ENCODE measurements at regions not wholly inside any gene's neighbourhood (a gene's known extent, or its start where the extent isn't known, plus 50 kb on each side); places are given as distances from the start of the nearest gene placed in this dataset.

GRCh38 chr2:163210430-163210918, 371.9 kb upstream of the KCNH7 start:
- TF ChIP-seq POLR2A (IDR thresholded peaks at IDR 0.05): no peak
- H3K4me1 ChIP-seq (replicated peaks in 1 of 2): no peaks in the 10 kb centered on the region
- intact Hi-C loops (cut with DNase I): no loop called here
- WGBS, 4 donors: 46 to 62% (median 55%) methylated on average over 1 of the region's 1 CpG
- H3K27me3 ChIP-seq: no peaks in the 10 kb centered on the region
- DNase-seq: no peak
- H3K36me3 ChIP-seq (replicated peaks in 1 of 2): no peaks in the 10 kb centered on the region
- no peaks in the 10 kb centered on the region for H3K9me3 ChIP-seq (replicated peaks in 1 of 3)
- no peak overlapping the region for H3K27ac ChIP-seq
- no peak overlapping the region for H3K4me3 ChIP-seq

- Histone ChIP-seq H3K27ac (no peak overlapping the region), H3K36me3 (replicated peaks in 1 of 2) (no peaks in the 10 kb centered on the region), H3K4me3 (no peak overlapping the region), H3K4me1 (replicated peaks in 1 of 2) (no peaks in the 10 kb centered on the region), H3K27me3 (no peaks in the 10 kb centered on the region), H3K9me3 (replicated peaks in 1 of 3) (no peaks in the 10 kb centered on the region)
- intact Hi-C loops (cut with DNase I): no loop called here
- TF ChIP-seq, protein P1, sequence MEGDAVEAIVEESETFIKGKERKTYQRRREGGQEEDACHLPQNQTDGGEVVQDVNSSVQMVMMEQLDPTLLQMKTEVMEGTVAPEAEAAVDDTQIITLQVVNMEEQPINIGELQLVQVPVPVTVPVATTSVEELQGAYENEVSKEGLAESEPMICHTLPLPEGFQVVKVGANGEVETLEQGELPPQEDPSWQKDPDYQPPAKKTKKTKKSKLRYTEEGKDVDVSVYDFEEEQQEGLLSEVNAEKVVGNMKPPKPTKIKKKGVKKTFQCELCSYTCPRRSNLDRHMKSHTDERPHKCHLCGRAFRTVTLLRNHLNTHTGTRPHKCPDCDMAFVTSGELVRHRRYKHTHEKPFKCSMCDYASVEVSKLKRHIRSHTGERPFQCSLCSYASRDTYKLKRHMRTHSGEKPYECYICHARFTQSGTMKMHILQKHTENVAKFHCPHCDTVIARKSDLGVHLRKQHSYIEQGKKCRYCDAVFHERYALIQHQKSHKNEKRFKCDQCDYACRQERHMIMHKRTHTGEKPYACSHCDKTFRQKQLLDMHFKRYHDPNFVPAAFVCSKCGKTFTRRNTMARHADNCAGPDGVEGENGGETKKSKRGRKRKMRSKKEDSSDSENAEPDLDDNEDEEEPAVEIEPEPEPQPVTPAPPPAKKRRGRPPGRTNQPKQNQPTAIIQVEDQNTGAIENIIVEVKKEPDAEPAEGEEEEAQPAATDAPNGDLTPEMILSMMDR (IDR thresholded peaks at IDR 0.05): no peak
- no peak for TF ChIP-seq POLR2A (IDR thresholded peaks at IDR 0.05)
- WGBS, 4 donors: 80 to 86% (median 83%) methylated on average over 2 of the region's 2 CpGs
- DNase-seq: no peak
These were observed 369.3 kb upstream of the KCNH7 start for GRCh38 chr2:163207693-163208370.

DNA sequence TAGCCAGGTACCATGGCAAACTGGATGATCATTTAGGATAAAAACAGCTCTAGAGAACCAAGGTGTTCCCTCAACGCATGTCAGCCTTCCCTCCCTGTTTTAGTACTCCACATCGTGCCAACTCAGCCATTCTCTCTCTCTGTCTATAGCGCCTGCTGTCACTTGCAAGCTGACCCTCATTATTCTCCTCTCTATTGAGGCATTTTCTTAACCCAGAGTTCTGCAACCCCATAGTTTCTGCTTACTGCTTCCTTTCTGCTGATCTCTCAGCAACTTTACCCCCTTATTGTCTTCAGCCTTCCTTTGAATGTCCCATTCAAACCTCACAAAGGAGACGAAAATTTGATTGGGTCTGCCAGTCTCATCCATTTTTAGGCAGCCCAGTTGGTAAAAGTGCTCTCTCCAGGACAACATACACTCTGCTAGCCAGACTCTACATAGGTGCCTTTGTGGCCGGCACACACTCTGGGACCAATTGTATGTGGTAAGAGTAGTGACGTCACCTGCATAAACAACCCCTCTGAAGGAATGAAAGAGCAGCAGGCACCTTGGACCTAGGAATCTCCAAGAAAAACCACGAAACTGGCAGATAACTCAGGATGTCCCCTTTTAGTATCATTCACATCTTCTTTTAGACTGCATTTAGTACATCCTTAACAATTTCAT, 367.2 kb upstream of the KCNH7 start:
- H3K36me3 ChIP-seq (replicated peaks in 1 of 2): no peaks in the 10 kb centered on the region
- H3K4me1 ChIP-seq (replicated peaks in 1 of 2): no peaks in the 10 kb centered on the region
- no peaks in the 10 kb centered on the region for H3K27me3 ChIP-seq
- TF ChIP-seq POLR2A (IDR thresholded peaks at IDR 0.05): no peak
- TF ChIP-seq, protein P1 (IDR thresholded peaks at IDR 0.05): no peak
- intact Hi-C loops (cut with DNase I): no loop called here
- no peak overlapping the region for H3K4me3 ChIP-seq
- H3K9me3 ChIP-seq (replicated peaks in 1 of 3): no peaks in the 10 kb centered on the region
- H3K27ac ChIP-seq: no peak overlapping the region
- DNase-seq: no peak
- 62 to 71% (median 65%) methylated on average over 7 of the region's 7 CpGs for WGBS, 4 donors

DNA sequence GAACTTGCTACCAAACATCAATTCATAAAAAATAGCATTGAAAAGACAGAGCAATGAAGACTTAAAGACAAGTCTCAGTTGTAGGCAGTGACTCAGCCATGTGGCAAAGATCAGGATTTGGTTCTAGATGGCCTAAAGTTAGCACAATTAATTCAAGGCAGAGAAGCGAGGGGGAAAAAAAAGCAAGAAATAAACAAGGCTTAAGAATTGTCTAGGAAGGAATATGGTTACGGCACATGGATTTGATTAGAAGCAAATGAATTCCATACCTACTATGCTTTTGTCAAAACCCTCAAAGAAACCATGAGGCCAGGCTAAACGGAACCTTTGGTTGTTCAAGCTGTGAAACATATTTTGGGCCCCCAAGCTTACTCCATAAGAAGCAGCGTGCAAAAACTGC, 362.2 kb upstream of the KCNH7 start:
- Histone ChIP-seq H3K4me3 (no peak overlapping the region), H3K36me3 (replicated peaks in 1 of 2) (no peaks in the 10 kb centered on the region), H3K9me3 (replicated peaks in 1 of 3) (no peaks in the 10 kb centered on the region), H3K27ac (no peak overlapping the region), H3K4me1 (replicated peaks in 1 of 2) (no peaks in the 10 kb centered on the region), H3K27me3 (no peaks in the 10 kb centered on the region)
- no peak for DNase-seq
- intact Hi-C loops (cut with DNase I): no loop called here
- WGBS, 4 donors: 71 to 84% (median 84%) methylated on average over 4 of the region's 4 CpGs
- TF ChIP-seq, protein P1 (IDR thresholded peaks at IDR 0.05): no peak
- TF ChIP-seq POLR2A (IDR thresholded peaks at IDR 0.05): no peak
